Ishikawa (cell line): ENCODE measurements at regions not wholly inside any gene's neighbourhood (a gene's known extent, or its start where the extent isn't known, plus 50 kb on each side); places are given as distances from the start of the nearest gene placed in this dataset.

Source experiments
- CEBPB ChIP-seq: IDR thresholded peaks from 2 replicates; pipeline ENCODE4 v1.6.1; 2012
- CREB1 ChIP-seq: IDR thresholded peaks from 2 replicates; pipeline ENCODE4 v1.6.1; 2012; ENCODE audit warnings: low read depth
- EGR1 ChIP-seq: IDR thresholded peaks from 2 replicates; pipeline ENCODE4 v1.6.1; 2012
- EP300 ChIP-seq: IDR thresholded peaks from 2 replicates; pipeline ENCODE4 v1.6.1; 2012; ENCODE audit warnings: borderline replicate concordance
- FOXM1 ChIP-seq: IDR thresholded peaks from 2 replicates; pipeline ENCODE4 v1.6.1; 2012; ENCODE audit warnings: low read depth, borderline replicate concordance
- NFIC ChIP-seq: IDR thresholded peaks from 2 replicates; pipeline ENCODE4 v1.6.1; 2012
- RAD21 ChIP-seq: IDR thresholded peaks from 2 replicates; pipeline ENCODE4 v1.6.1; 2012; ENCODE audit warnings: low read depth
- TAF1 ChIP-seq: IDR thresholded peaks from 2 replicates; pipeline ENCODE4 v1.6.1; 2012; ENCODE audit warnings: low read depth, mild to moderate bottlenecking
- TCF12 ChIP-seq: IDR thresholded peaks from 2 replicates; pipeline ENCODE4 v1.6.1; 2012; ENCODE audit warnings: low read depth
- TEAD4 ChIP-seq: IDR thresholded peaks from 2 replicates; pipeline ENCODE4 v1.6.1; 2012
- YY1 ChIP-seq: IDR thresholded peaks from 2 replicates; pipeline ENCODE4 v1.6.1; 2012; ENCODE audit warnings: low read depth
- ZBTB7A ChIP-seq: IDR thresholded peaks from 2 replicates; pipeline ENCODE4 v1.6.1; 2012; ENCODE audit warnings: low read depth
- TF ChIP-seq, protein P1 (sequence below): IDR thresholded peaks from 2 replicates; pipeline ENCODE4 v1.6.1; 2012
- TF ChIP-seq, protein P2 (sequence below): IDR thresholded peaks from 2 replicates; pipeline ENCODE4 v1.6.1; 2012; ENCODE audit warnings: low read depth, mild to moderate bottlenecking
- TF ChIP-seq, protein P3 (sequence below): IDR thresholded peaks from 2 replicates; pipeline ENCODE4 v1.6.1; 2012

DNA sequence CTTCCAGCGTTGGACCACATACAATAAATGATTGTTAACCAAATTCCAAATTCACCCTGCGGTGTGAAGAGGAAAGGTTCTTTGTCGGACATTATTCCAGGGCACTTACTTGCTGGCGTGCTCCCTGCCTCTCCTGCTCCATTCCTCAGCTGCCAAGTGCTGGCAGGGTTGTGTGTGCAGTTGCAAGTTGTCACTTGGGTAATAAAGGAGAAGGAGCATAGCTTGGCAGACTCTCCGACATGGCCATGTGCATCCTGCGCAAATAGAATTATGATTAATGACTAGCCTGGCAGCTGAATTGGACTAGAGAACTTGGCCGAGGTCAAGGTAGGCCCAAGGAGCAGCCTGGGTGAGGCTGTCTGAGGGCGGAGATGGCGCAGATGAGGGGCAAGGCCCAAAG is 92.3 kb upstream of the ELMO1 start:
- TF ChIP-seq FOXM1 (no peak), EP300 (no peak), NFIC (no peak), TCF12 (no peak), CEBPB (no peak)
- TF ChIP-seq, protein P1, sequence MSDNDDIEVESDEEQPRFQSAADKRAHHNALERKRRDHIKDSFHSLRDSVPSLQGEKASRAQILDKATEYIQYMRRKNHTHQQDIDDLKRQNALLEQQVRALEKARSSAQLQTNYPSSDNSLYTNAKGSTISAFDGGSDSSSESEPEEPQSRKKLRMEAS = no peak

DNA sequence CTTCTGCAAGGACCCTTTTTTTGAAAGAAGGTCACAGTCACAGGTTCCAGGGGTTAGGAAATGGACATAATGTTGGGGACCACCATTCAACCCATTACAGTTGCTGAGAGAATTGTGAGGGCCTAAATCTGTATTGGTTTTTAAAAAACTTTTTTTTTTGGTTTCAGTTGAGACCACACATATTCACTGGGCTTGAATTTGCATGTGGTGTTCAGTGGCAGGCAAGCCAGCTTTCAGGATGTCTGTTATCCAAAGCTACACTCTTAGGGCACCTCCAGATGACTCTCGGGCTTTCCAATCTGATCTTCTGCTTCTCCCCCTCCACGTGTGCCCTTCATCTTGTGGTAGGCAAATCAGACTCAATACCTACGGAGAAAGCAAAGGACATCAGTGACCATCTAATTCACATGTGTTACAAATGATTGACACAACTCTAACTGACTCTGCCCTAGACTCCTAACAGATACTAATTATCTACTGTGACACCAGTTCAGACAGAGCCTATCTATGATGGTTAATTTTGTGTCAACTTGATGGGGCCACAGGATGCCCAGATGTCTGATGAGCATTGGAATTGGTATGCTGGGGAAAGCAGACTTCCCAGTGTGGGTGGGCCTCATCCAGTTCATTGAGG is 93.3 kb upstream of the ELMO1 start:
- TF ChIP-seq FOXM1 = no peak
- no peak for TF ChIP-seq CEBPB
- TF ChIP-seq ZBTB7A = no peak
- TF ChIP-seq, protein P1 = no peak
- no peak for TF ChIP-seq RAD21
- TF ChIP-seq NFIC = no peak
- TF ChIP-seq, protein P2, sequence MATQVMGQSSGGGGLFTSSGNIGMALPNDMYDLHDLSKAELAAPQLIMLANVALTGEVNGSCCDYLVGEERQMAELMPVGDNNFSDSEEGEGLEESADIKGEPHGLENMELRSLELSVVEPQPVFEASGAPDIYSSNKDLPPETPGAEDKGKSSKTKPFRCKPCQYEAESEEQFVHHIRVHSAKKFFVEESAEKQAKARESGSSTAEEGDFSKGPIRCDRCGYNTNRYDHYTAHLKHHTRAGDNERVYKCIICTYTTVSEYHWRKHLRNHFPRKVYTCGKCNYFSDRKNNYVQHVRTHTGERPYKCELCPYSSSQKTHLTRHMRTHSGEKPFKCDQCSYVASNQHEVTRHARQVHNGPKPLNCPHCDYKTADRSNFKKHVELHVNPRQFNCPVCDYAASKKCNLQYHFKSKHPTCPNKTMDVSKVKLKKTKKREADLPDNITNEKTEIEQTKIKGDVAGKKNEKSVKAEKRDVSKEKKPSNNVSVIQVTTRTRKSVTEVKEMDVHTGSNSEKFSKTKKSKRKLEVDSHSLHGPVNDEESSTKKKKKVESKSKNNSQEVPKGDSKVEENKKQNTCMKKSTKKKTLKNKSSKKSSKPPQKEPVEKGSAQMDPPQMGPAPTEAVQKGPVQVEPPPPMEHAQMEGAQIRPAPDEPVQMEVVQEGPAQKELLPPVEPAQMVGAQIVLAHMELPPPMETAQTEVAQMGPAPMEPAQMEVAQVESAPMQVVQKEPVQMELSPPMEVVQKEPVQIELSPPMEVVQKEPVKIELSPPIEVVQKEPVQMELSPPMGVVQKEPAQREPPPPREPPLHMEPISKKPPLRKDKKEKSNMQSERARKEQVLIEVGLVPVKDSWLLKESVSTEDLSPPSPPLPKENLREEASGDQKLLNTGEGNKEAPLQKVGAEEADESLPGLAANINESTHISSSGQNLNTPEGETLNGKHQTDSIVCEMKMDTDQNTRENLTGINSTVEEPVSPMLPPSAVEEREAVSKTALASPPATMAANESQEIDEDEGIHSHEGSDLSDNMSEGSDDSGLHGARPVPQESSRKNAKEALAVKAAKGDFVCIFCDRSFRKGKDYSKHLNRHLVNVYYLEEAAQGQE = no peak
- TF ChIP-seq EGR1 = no peak
- TF ChIP-seq EP300 = no peak
- TF ChIP-seq TCF12 = no peak
- TF ChIP-seq TEAD4 = no peak
- no peak for TF ChIP-seq YY1
- no peak for TF ChIP-seq CREB1
- no peak for TF ChIP-seq TAF1
- TF ChIP-seq, protein P3, sequence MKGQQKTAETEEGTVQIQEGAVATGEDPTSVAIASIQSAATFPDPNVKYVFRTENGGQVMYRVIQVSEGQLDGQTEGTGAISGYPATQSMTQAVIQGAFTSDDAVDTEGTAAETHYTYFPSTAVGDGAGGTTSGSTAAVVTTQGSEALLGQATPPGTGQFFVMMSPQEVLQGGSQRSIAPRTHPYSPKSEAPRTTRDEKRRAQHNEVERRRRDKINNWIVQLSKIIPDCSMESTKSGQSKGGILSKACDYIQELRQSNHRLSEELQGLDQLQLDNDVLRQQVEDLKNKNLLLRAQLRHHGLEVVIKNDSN = no peak

DNA sequence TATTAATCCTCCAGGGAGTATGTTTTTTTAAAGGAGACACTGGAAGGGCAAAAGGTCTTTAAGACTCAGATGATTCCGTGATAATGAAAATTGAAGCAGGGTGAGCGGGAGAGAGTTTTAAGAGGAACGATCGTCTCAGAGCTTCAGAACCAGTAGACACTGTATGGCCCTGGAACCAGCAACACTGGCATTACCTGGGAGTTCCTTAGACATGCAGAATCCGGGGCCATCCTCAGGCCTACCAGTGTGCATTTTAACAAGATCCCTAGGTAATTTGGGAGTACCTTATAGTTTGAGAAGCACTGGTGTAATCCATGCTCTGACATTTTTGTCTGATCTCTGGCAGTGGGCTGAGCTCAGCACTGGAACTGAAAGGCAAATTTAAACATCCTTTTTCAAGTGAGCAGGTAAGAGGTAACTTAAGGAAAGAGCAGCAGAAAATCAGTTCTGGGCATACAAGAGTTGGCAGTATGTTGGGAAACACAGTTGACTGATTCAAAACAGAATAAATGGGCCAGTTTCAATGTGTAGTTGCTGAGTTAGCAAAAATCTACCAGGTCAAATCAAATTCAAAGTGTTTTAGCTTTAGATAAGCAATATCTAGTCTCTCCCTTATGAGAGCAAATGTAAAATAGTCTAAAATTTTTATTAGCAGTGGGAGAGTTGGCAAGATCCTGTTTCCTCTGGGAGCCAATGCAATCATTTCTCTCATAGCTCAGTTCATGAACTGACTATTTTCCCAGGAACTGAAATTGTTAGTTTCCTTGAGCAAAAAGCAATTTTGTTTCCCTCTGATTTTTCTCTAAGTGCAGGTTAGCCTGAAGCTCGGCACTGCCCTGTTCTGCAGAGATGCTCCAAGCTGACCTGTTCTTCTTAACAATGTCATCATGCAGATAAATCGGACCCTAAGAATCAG is 97.2 kb upstream of the ELMO1 start:
- TF ChIP-seq TCF12 = no peak
- TF ChIP-seq TAF1 = no peak
- no peak for TF ChIP-seq YY1
- no peak for TF ChIP-seq ZBTB7A
- TF ChIP-seq CEBPB = no peak
- TF ChIP-seq TEAD4 = no peak
- no peak for TF ChIP-seq RAD21
- no peak for TF ChIP-seq EP300
- no peak for TF ChIP-seq EGR1
- TF ChIP-seq, protein P3 = no peak
- TF ChIP-seq FOXM1 = no peak
- no peak for TF ChIP-seq NFIC
- TF ChIP-seq, protein P2 = no peak
- TF ChIP-seq CREB1 = no peak
- TF ChIP-seq, protein P1 = no peak

DNA sequence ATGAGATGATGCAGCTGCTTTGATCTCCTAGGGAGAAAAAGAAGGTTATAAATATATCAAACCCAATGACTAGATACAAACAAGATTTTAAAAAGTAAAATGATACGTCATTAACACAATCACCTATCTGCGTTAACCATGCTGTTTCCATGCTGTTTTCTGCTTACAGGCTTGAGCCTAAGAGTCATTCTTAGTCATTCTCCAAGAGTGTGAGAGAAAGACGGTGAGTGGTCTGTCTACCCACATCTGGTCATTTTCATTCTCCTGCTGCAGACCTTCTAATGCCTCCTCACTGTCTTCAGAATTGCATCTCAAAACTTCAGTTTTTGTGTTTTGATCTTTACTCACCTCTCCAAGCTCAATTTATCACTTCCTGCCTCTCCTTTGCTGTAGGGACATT is 98.0 kb upstream of the ELMO1 start:
- TF ChIP-seq, protein P2 = no peak
- no peak for TF ChIP-seq YY1
- TF ChIP-seq RAD21 = no peak
- no peak for TF ChIP-seq TEAD4
- no peak for TF ChIP-seq CREB1
- no peak for TF ChIP-seq CEBPB
- no peak for TF ChIP-seq ZBTB7A
- TF ChIP-seq FOXM1 = no peak
- TF ChIP-seq TCF12 = no peak
- no peak for TF ChIP-seq TAF1
- TF ChIP-seq EP300 = no peak
- TF ChIP-seq, protein P1 = no peak
- TF ChIP-seq, protein P3 = no peak
- no peak for TF ChIP-seq EGR1
- no peak for TF ChIP-seq NFIC
